Mesenchymal stem cell (in vitro differentiated cells and primary cell): ENCODE measurements at regions not wholly inside any gene's neighbourhood (a gene's known extent, or its start where the extent isn't known, plus 50 kb on each side); places are given as distances from the start of the nearest gene placed in this dataset.

Experiments
- DNase-seq: peaks from one replicate; pipeline ENCODE4 v3.0.0-alpha.2; 2013
- H2AFZ ChIP-seq: one replicate; pipeline ENCODE4 v1.6.1; 2013; ENCODE audit warnings: low read depth, mild to moderate bottlenecking, control low read depth, inconsistent platforms, low read length, moderate library complexity
- H2AK5ac ChIP-seq: 2 replicates; pipeline ENCODE4 v1.6.1; 2013; ENCODE audit warnings: low read length, moderate library complexity, mild to moderate bottlenecking, inconsistent platforms; ENCODE audit not compliant: severe bottlenecking
- H2BK120ac ChIP-seq: one replicate; pipeline ENCODE4 v1.6.1; 2013; ENCODE audit warnings: low read depth, mild to moderate bottlenecking, inconsistent platforms, low read length, moderate library complexity
- H2BK12ac ChIP-seq, 2 experiments: one replicate each; pipeline ENCODE4 v1.6.1; 2013; ENCODE audit warnings: inconsistent platforms in 2 of 2, low read length in 2 of 2, mild to moderate bottlenecking in 2 of 2, moderate library complexity in 2 of 2, control low read depth in 1 of 2
- H2BK15ac ChIP-seq: one replicate; pipeline ENCODE4 v1.6.1; 2013; ENCODE audit warnings: mild to moderate bottlenecking, low read depth, inconsistent platforms; ENCODE audit not compliant: poor library complexity, severe bottlenecking
- H2BK5ac ChIP-seq: 2 replicates; pipeline ENCODE4 v1.6.1; 2013; ENCODE audit warnings: low read depth, mild to moderate bottlenecking, low read length, control low read depth, inconsistent platforms; ENCODE audit not compliant: poor library complexity, severe bottlenecking
- H3K14ac ChIP-seq, 2 experiments: one replicate each; pipeline ENCODE4 v1.6.1; 2013; ENCODE audit warnings: inconsistent platforms in 2 of 2, low read length in 2 of 2, control low read depth in 1 of 2, mild to moderate bottlenecking in 1 of 2, moderate library complexity in 1 of 2
- H3K18ac ChIP-seq, 2 experiments: one replicate each; pipeline ENCODE4 v1.6.1; 2013; ENCODE audit warnings: inconsistent platforms in 2 of 2, low read length in 2 of 2, control low read depth in 1 of 2, low read depth in 1 of 2, mild to moderate bottlenecking in 1 of 2
- H3K23ac ChIP-seq, 2 experiments: one replicate each; pipeline ENCODE4 v1.6.1; 2013; ENCODE audit warnings: inconsistent platforms in 2 of 2, low read length in 2 of 2, mild to moderate bottlenecking in 2 of 2, moderate library complexity in 2 of 2, control low read depth in 1 of 2
- H3K27ac ChIP-seq: 2 replicates; pipeline ENCODE4 v1.5.1; 2013; ENCODE audit warnings: mild to moderate bottlenecking, moderate library complexity, low read length, control low read depth, inconsistent platforms; ENCODE audit not compliant: poor library complexity, severe bottlenecking
- H3K27me3 ChIP-seq, 2 experiments: 2 replicates each; pipeline versions ENCODE4 v1.6.1 to v1.7.0; 2013; ENCODE audit warnings: low read length in 2 of 2, mild to moderate bottlenecking in 2 of 2, moderate library complexity in 2 of 2, control low read depth in 1 of 2, inconsistent platforms in 1 of 2; ENCODE audit not compliant: control insufficient read depth in 1 of 2, insufficient read depth in 1 of 2
- H3K36me3 ChIP-seq, 2 experiments: 2 replicates each; pipeline versions ENCODE4 v1.6.1 to v1.7.0; 2013; ENCODE audit warnings: low read length in 2 of 2, control low read depth in 1 of 2, inconsistent platforms in 1 of 2, low read depth in 1 of 2, mild to moderate bottlenecking in 1 of 2; ENCODE audit not compliant: insufficient read depth in 2 of 2, control insufficient read depth in 1 of 2
- H3K4ac ChIP-seq, 2 experiments: one replicate each; pipeline ENCODE4 v1.6.1; 2013; ENCODE audit warnings: inconsistent platforms in 2 of 2, low read length in 2 of 2, mild to moderate bottlenecking in 2 of 2, moderate library complexity in 2 of 2, control low read depth in 1 of 2, low read depth in 1 of 2
- H3K4me1 ChIP-seq: 2 replicates; pipeline ENCODE4 v1.6.1; 2013; ENCODE audit warnings: low read depth, low read length, control low read depth; ENCODE audit not compliant: control insufficient read depth, insufficient read depth
- H3K4me2 ChIP-seq: 2 replicates; pipeline ENCODE4 v1.6.1; 2013; ENCODE audit warnings: low read length, mild to moderate bottlenecking, inconsistent platforms; ENCODE audit not compliant: poor library complexity, severe bottlenecking
- H3K4me3 ChIP-seq, 2 experiments: 2 replicates each; pipeline versions ENCODE4 v1.5.1 to v1.7.0; 2013; ENCODE audit warnings: low read length in 2 of 2, mild to moderate bottlenecking in 2 of 2, control low read depth in 1 of 2, low read depth in 1 of 2; ENCODE audit not compliant: insufficient read depth in 1 of 2
- H3K79me1 ChIP-seq: replicated peaks from 2 replicates; pipeline ENCODE4 v1.6.1; 2013; ENCODE audit warnings: mild to moderate bottlenecking, control low read depth, low read length, inconsistent platforms; ENCODE audit not compliant: poor library complexity, severe bottlenecking
- H3K9ac ChIP-seq: 2 replicates; pipeline ENCODE4 v1.7.0; 2013; ENCODE audit warnings: mild to moderate bottlenecking, low read length, moderate library complexity
- H3K9me3 ChIP-seq: 2 replicates; pipeline ENCODE4 v1.7.0; 2013; ENCODE audit warnings: mild to moderate bottlenecking, low read length; ENCODE audit not compliant: control insufficient read depth
- H4K8ac ChIP-seq: one replicate; pipeline ENCODE4 v1.6.1; 2013; ENCODE audit warnings: inconsistent platforms, mild to moderate bottlenecking, low read length, moderate library complexity
- H4K91ac ChIP-seq: one replicate; pipeline ENCODE4 v1.6.1; 2013; ENCODE audit warnings: mild to moderate bottlenecking, low read length, inconsistent platforms
- WGBS: methylation state at CpG from one replicate; pipeline ENCODE4 v1.1.7; 2013; ENCODE audit warnings: mixed read lengths; 5-methylcytosine and 5-hydroxymethylcytosine counted together

- H2BK5ac ChIP-seq: no peak overlapping the region
- H2BK120ac ChIP-seq: no peak overlapping the region
- H3K4me1 ChIP-seq: no peaks in the 10 kb centered on the region
- H3K36me3 ChIP-seq: no peaks in the 10 kb centered on the region
- H2BK12ac ChIP-seq: no peak overlapping the region
- H3K9me3 ChIP-seq: no peaks in the 10 kb centered on the region
- H2BK15ac ChIP-seq: no peak overlapping the region
- H3K23ac ChIP-seq: no peak overlapping the region
- H4K91ac ChIP-seq: no peak overlapping the region
- no peak for DNase-seq
- H3K14ac ChIP-seq: no peak overlapping the region
- H2AK5ac ChIP-seq: no peak overlapping the region
- H3K18ac ChIP-seq: no peak overlapping the region
- H3K9ac ChIP-seq: no peak overlapping the region
- H4K8ac ChIP-seq: no peak overlapping the region
- 79% methylated on average over 2 of the region's 2 CpGs for WGBS
- no peak overlapping the region for H3K27ac ChIP-seq
- no peak overlapping the region for H3K4ac ChIP-seq
- no peaks in the 10 kb centered on the region for H3K79me1 ChIP-seq
- H3K4me2 ChIP-seq: no peak overlapping the region
- no peak overlapping the region for H2AFZ ChIP-seq
- H3K4me3 ChIP-seq: no peak overlapping the region
- peaks cover 0 to 9% of the 10 kb centered on the region in 2 experiments for H3K27me3 ChIP-seq
Observed at GRCh38 chr6:125486881-125487280, 185.1 kb upstream of the HDDC2 start.

- no peak overlapping the region for H3K18ac ChIP-seq
- no peak overlapping the region for H4K8ac ChIP-seq
- no peak for DNase-seq
- no peak overlapping the region for H2AFZ ChIP-seq
- H3K79me1 ChIP-seq: no peaks in the 10 kb centered on the region
- H3K27me3 ChIP-seq: peaks cover 0 to 4% of the 10 kb centered on the region in 2 experiments
- H4K91ac ChIP-seq: no peak overlapping the region
- H3K4ac ChIP-seq: no peak overlapping the region
- no peak overlapping the region for H3K4me2 ChIP-seq
- no peaks in the 10 kb centered on the region for H3K4me1 ChIP-seq
- H3K23ac ChIP-seq: no peak overlapping the region
- no peak overlapping the region for H3K27ac ChIP-seq
- H2BK15ac ChIP-seq: no peak overlapping the region
- no peak overlapping the region for H3K14ac ChIP-seq
- H3K9me3 ChIP-seq: no peaks in the 10 kb centered on the region
- no peak overlapping the region for H2AK5ac ChIP-seq
- WGBS: 80% methylated on average over 1 of the region's 2 CpGs
- H3K4me3 ChIP-seq: no peak overlapping the region
- H2BK12ac ChIP-seq: no peak overlapping the region
- no peak overlapping the region for H3K9ac ChIP-seq
- no peak overlapping the region for H2BK120ac ChIP-seq
- no peaks in the 10 kb centered on the region for H3K36me3 ChIP-seq
- no peak overlapping the region for H2BK5ac ChIP-seq
Observed at GRCh38 chr6:125489579-125490285, 188.0 kb upstream of the HDDC2 start.

- Histone ChIP-seq H3K4ac (no peak overlapping the region), H4K91ac (no peak overlapping the region), H3K4me2 (no peak overlapping the region), H2AK5ac (no peak overlapping the region), H3K9me3 (no peaks in the 10 kb centered on the region), H3K79me1 (no peaks in the 10 kb centered on the region), H4K8ac (no peak overlapping the region), H3K27me3 (no peaks in the 10 kb centered on the region), H2BK120ac (no peak overlapping the region), H2BK15ac (no peak overlapping the region), H2AFZ (no peak overlapping the region), H3K14ac (no peak overlapping the region), H2BK5ac (no peak overlapping the region), H3K9ac (no peak overlapping the region), H3K4me3 (no peak overlapping the region), H3K36me3 (no peaks in the 10 kb centered on the region), H2BK12ac (no peak overlapping the region), H3K18ac (no peak overlapping the region), H3K4me1 (no peaks in the 10 kb centered on the region), H3K23ac (no peak overlapping the region), H3K27ac (no peak overlapping the region)
- 89% methylated on average over 6 of the region's 8 CpGs for WGBS
- DNase-seq: no peak
Observed at GRCh38 chr6:125491860-125492618, 190.3 kb upstream of the HDDC2 start.

GRCh38 chr6:125498606-125499005 is 196.8 kb upstream of the HDDC2 start:
- H3K4me2 ChIP-seq: no peak overlapping the region
- H2BK120ac ChIP-seq: no peak overlapping the region
- no peaks in the 10 kb centered on the region for H3K79me1 ChIP-seq
- H3K27me3 ChIP-seq: peaks cover 0 to 3% of the 10 kb centered on the region in 2 experiments
- no peak overlapping the region for H4K8ac ChIP-seq
- no peak overlapping the region for H3K4me3 ChIP-seq
- no peak overlapping the region for H3K18ac ChIP-seq
- DNase-seq: no peak
- no peaks in the 10 kb centered on the region for H3K9me3 ChIP-seq
- H3K23ac ChIP-seq: no peak overlapping the region
- H3K4ac ChIP-seq: no peak overlapping the region
- no peak overlapping the region for H2BK12ac ChIP-seq
- no peak overlapping the region for H2BK5ac ChIP-seq
- H3K14ac ChIP-seq: no peak overlapping the region
- no peak overlapping the region for H2BK15ac ChIP-seq
- no peak overlapping the region for H4K91ac ChIP-seq
- H2AK5ac ChIP-seq: no peak overlapping the region
- no peak overlapping the region for H3K9ac ChIP-seq
- H3K36me3 ChIP-seq: no peaks in the 10 kb centered on the region
- 92% methylated on average over 3 of the region's 3 CpGs for WGBS
- H3K4me1 ChIP-seq: no peaks in the 10 kb centered on the region
- H2AFZ ChIP-seq: no peak overlapping the region
- no peak overlapping the region for H3K27ac ChIP-seq
